AG04449 (cell line): ENCODE measurements at regions not wholly inside any gene's neighbourhood (a gene's known extent, or its start where the extent isn't known, plus 50 kb on each side); places are given as distances from the start of the nearest gene placed in this dataset.

Source experiments
- CTCF ChIA-PET: fragments of 350-600 bp; formaldehyde crosslinking; extraction: SDS; loops from one replicate; lab custom pipeline; 2021; ENCODE audit warnings: antibody characterized with exemption; lab: Yijun Ruan, JAX
- POLR2A ChIA-PET: fragments of 400-600, 350-600 bp; formaldehyde crosslinking; extraction: SDS; loops from one replicate; lab custom pipeline; 2020; ENCODE audit warnings: antibody characterized with exemption, inconsistent platforms; lab: Yijun Ruan, JAX
- DNase-seq: peaks from one replicate; pipeline ENCODE4 v3.0.0-alpha.2; 2010; ENCODE audit warnings: low read depth, low spot score
- H3K4me3 ChIP-seq: 2 replicates; pipeline ENCODE4 v1.5.1; 2011; ENCODE audit warnings: low read depth, mild to moderate bottlenecking, control low read depth, low read length
- TF ChIP-seq, protein P1 (sequence below): IDR thresholded peaks from one replicate; pipeline ENCODE4 v1.5.1; 2011; ENCODE audit warnings: mild to moderate bottlenecking, moderate library complexity, low read length, control low read depth, inconsistent platforms; ENCODE audit not compliant: insufficient read depth; ENCODE audit errors: missing control alignments

- TF ChIP-seq, protein P1, sequence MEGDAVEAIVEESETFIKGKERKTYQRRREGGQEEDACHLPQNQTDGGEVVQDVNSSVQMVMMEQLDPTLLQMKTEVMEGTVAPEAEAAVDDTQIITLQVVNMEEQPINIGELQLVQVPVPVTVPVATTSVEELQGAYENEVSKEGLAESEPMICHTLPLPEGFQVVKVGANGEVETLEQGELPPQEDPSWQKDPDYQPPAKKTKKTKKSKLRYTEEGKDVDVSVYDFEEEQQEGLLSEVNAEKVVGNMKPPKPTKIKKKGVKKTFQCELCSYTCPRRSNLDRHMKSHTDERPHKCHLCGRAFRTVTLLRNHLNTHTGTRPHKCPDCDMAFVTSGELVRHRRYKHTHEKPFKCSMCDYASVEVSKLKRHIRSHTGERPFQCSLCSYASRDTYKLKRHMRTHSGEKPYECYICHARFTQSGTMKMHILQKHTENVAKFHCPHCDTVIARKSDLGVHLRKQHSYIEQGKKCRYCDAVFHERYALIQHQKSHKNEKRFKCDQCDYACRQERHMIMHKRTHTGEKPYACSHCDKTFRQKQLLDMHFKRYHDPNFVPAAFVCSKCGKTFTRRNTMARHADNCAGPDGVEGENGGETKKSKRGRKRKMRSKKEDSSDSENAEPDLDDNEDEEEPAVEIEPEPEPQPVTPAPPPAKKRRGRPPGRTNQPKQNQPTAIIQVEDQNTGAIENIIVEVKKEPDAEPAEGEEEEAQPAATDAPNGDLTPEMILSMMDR: no peak
These were observed 72.3 kb upstream of the ADGRG2 start for GRCh38 chrX:19194285-19195242.

GRCh38 chrX:19195243-19195610, 73.0 kb upstream of the ADGRG2 start:
- ChIA-PET CTCF (no interaction called here), POLR2A (no interaction called here)
- TF ChIP-seq, protein P1: no peak
- H3K4me3 ChIP-seq: no peak overlapping the region
- no peak for DNase-seq

More at GRCh38 chrX:19194285-19195242, 72.3 kb upstream of the ADGRG2 start:
- ChIA-PET CTCF (no interaction called here), POLR2A (no interaction called here)
- no peak overlapping the region for H3K4me3 ChIP-seq
- no peak for DNase-seq

- CTCF ChIA-PET: no interaction called here
- no peak overlapping the region for H3K4me3 ChIP-seq
- POLR2A ChIA-PET: no interaction called here
- TF ChIP-seq, protein P1: no peak
- no peak for DNase-seq
These were observed 76.2 kb upstream of the ADGRG2 start for GRCh38 chrX:19198473-19198872.

GRCh38 chrX:19202171-19202570, 79.9 kb upstream of the ADGRG2 start:
- DNase-seq: no peak
- ChIA-PET POLR2A (no interaction called here), CTCF (no interaction called here)
- TF ChIP-seq, protein P1: no peak
- no peak overlapping the region for H3K4me3 ChIP-seq

DNA sequence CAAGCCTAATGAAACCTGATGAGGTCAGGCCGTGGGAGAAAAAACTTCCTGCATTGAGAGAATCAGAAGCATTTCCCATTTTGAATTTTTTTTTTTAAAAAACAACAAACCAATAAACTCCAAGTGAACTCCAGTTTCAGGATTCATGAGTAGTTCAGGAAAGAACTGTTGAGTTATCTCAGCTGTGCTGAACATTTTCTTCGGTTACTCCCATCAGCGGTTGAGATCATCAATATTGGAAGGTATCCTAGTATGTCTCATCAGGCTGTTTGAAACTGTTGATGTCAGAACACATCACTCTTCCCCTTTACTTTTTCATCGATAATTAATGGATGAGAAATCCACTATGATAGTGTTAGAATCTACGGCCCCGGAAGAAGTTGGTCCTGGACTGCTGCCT, 82.4 kb upstream of the ADGRG2 start:
- CTCF ChIA-PET: no interaction called here
- TF ChIP-seq, protein P1: no peak
- DNase-seq: no peak
- POLR2A ChIA-PET: no interaction called here
- H3K4me3 ChIP-seq: no peak overlapping the region

DNA sequence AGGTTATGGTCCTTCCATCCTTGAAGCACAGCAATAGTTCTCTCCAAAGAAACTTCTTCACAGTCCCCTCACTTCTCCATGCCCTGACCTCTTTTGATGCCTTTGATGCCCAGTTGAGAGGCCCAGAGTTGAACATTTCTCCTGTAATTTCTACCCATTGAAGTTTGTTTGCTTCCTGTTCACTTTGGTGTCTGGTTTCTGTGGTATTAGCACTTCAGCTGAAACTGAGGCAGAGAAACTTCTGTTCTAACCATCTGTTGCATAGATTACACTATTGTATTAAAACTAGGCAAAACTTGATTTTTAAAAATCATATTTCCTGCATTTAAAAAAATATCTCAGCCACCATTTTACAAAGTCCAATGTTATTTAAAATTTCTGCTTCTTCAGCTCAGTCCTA, 89.8 kb upstream of the ADGRG2 start:
- CTCF ChIA-PET: no interaction called here
- H3K4me3 ChIP-seq: no peak overlapping the region
- POLR2A ChIA-PET: no interaction called here
- TF ChIP-seq, protein P1: no peak
- no peak for DNase-seq
